ENCODE measurements at regions not wholly inside any gene's neighbourhood (a gene's known extent, or its start where the extent isn't known, plus 50 kb on each side); places are given as distances from the start of the nearest gene placed in this dataset.
"Not testable (repeated sequence)": the region's sequence is repeated elsewhere in the genome, so short reads cannot be mapped to it uniquely, and the experiment has no call there.

DNA sequence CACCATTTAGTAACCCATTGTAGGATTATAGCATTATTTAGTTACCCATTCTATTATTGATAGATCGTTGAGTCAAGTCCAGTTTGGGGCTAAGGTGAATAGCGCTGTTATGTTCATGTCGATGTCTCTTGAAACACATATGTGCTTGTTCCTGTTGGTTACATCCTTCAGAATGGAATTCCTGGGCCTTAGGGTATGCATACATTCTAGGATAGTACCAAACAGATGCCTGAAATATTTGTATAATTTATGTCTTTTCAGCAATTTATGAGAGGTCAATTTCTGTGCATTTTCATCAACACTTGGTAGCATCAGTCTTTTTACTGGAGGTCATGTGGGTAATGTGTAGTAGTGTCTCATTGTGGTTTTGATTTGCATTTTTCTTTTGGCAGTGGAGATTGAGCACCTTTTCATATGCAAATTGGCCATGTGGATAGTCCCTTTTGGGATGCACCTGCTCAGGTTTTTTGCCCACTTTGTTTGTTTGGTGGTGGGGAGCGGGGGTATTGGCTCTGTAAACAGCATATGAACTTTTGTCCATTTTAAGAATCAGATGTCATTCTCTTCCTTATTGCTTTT lies 104.2 kb downstream of the CDRT15L2 start:
- not testable (repeated sequence) for DNase-seq

DNA sequence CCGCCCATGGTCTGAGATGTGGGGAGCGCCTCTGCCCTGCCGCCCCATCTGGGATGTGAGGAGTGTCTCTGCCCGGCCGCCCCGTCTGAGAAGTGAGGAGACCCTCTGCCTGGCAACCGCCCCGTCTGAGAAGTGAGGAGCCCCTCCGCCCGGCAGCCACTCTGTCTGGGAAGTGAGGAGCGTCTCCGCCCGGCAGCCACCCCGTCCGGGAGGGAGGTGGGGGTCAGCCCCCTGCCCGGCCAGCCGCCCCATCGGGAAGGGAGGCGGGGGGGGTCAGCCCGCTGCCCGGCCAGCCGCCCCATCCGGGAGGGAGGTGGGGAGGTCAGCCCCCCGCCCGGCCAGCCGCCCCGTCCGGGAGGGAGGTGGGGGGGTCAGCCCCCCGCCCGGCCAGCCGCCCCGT lies 105.5 kb downstream of the CDRT15L2 start:
- DNase-seq = not testable (repeated sequence)

DNA sequence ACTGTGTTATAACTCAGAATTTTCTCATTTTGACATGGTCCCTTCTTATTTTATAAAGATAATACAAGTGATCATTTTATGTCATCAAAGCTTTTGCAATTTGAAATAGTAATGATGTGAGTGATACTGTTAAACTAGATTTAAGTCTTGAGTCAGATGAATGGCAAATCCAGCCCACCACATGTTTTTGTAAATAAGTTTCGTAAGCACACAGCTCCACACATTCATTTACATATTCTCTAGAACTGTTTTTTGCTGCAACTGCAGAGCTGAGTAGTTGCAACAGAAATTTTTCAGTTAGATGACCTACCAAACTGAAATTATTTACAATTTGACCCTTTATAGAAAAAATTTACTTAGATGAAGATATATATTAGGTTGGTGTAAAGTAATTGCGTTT lies 108.1 kb downstream of the CDRT15L2 start:
- not testable (repeated sequence) for DNase-seq

DNA sequence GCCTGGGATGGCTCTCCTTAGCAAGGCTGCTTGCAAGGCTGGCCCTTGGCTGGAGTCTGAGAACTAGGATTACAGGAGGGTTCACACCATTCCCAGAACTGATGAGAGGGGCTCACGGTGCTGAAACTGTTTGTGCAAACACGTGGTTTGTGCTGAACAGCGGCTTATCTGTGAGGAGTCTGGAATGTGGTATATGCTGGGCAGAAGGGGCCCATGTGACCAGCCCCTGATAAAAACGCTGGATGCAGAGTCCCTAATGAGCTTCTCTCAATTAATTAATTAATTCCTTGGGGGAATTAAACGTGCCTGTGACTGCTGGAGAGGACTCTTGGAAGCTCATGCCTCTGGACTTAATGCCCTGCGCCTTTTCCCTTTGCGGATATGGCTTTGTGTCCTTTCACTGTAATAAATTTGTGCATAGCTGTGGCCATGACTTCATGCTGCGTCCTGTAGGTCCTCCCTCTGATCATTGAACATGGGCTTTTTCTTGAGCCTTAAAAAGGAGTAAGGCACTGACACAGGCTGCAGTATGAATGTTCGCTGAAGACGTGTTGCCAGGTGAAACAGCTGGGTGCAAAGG lies 109.7 kb downstream of the CDRT15L2 start:
- not testable (repeated sequence) for DNase-seq

DNA sequence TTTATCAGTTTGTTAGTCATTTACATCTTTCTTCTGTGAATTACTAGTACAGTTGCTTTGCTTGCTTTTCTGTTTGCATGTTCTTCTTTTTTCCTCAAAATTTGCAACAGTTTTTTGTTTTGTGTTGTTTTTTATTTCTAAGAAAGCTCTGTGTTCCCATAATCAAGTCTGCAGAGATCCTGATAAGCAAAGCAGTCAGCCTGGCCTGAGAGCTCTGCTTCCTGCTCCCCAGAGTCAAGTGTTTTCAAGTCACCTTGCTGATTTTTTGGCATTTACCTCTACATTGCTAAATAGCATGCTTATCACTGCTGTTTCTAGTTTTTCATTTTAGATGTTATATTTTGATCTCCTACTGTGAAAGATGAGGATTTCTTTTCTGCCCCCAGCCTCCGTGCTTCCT lies 113.2 kb downstream of the CDRT15L2 start:
- not testable (repeated sequence) for DNase-seq

DNA sequence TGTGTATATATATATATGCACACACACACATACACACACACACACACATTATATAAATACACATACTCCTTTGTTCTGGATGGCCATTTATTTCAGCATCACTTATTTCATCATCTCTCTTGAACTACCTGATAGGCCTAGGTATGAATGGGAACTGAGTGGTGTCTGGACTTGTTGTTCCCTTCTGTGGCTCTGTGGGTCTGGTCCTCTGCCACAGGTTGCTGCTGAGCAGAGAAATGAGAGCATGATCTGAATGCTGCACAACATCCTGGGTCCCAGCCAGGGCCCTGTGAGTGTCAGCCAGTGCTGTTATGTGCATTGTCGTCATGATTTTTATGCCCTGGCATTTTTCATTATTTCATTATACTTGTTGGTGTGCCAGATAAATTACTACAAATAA lies 116.3 kb downstream of the CDRT15L2 start:
- DNase-seq = not testable (repeated sequence)

DNA sequence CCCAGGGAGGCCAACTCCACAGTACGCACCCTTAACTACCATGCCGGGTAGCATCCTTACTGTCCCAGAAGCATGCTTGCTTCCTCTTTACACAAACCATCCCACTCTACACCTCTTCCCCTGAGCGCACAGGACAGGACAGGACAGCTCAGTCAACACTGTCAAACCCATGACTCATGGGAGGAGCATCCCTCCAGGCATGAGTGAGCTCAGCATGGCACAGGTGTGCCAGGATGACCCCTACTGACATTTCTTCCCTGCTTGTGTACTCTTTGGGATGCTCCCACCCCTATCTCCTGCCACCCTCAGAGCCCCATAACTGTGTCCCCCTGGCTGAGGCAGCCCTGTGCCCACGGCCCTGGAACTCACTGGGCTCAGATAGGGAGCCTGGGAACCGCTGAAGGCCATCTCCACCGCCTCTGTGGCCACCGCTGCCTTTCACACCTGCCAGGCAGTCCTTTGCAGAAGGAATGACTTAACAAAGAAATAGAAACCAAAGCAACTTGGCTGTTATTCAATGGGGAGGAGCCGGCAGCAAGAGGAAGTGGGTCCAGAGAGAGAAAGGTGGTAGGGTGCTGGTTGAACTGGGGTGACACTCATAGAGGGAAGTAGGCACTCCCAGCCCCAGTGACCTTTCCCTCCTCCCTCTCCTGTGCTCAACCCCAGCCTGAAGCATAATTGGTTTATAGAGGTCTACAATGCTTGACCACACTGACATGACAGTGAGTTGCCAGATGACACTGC lies 119.1 kb downstream of the CDRT15L2 start:
- DNase-seq = not testable (repeated sequence)

DNA sequence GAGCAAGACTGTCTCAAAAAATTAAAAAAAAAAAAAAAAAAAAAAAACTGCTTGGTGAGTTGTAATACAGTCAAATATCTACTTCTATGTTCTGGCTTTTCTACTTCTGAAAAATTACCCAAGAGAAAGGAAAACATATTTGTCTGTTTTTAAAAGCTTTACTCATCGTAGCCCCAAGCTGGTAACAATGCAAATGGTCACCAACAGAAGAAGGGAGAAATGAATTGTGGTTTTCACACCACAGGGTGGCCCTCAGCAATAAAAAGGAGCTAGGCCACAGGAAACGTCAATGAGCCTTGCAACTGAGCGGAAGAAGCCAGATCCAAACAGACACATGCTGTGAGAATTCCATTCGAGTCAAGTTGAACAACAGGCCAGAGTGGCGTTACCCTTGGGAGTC lies 121.0 kb downstream of the CDRT15L2 start:
- DNase-seq = not testable (repeated sequence)

DNA sequence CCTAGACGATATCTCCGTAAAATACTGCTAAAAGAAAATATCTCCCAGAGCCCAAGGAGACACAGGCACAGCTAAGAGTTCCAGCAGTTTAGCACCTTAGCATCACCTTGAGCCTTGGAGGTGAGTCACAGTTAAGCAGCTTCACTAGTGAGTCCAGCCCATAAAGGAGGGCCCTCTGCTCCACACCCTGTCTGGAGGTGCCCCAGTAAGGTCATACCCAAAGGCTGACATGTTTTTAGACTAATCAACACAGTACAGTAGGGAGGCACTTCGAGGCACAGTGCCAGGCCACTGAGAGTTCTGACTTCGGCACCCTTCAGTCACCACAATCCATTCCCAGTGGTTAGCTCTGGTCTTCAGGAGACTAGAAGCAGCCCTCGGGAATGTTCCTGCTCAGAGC lies 121.8 kb downstream of the CDRT15L2 start:
- not testable (repeated sequence) for DNase-seq

DNA sequence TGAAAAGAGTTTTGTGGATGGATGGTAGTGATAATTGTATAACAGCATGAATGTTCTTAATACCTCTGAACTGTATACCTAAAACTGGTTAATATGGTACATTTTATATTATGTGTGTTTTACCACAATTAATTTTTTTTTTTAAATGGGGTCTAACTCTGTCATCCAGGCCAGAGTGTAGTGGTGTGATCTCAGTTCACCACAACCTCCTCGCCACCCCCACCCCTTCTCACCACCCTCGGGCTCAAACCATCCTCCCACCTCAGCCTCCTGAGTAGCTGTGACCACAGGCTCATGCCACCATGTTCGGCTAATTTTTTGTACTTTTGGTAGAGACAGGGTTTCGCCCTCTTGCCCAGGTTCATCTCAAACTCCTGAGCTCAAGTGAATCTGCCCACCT lies 123.2 kb downstream of the CDRT15L2 start:
- DNase-seq = no peak

DNA sequence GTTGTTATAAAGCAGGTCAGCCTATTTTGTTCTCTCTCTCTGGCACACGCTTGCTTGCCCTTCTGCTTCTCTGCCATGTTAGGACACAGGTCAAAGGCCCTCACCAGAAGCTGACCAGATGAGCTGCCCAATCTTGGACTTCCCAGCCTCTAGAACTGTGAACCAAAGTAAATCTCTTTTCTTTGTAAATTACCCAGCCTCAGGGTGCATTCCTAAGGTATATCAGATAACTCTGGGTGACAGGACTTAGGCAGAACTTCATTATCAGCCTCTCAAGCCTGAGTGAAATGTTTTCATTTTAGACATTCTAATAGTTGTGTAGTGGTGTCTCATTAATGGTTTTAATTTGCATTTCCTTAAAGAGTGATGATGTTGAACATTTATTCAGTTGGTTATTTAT lies 124.3 kb downstream of the CDRT15L2 start:
- DNase-seq = no peak

DNA sequence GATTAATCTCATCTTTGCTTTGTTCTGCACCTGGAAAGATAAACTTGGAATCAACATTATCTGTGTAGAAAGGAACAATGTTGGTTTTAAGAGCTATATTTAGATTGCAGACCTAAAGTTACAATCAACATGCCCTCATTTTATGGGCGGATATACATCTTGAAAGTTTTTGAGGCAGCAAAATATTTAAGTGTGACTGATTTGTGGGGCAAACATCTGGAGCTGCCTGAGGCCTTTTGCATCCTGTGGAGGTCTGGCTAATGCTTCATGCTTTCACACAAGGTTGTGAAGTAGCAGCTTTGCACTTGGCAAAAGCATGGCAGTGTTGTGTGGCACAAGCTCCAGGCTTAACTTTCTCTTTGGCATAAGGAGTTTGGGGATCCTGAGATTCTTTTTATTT lies 125.7 kb downstream of the CDRT15L2 start:
- not testable (repeated sequence) for DNase-seq

DNA sequence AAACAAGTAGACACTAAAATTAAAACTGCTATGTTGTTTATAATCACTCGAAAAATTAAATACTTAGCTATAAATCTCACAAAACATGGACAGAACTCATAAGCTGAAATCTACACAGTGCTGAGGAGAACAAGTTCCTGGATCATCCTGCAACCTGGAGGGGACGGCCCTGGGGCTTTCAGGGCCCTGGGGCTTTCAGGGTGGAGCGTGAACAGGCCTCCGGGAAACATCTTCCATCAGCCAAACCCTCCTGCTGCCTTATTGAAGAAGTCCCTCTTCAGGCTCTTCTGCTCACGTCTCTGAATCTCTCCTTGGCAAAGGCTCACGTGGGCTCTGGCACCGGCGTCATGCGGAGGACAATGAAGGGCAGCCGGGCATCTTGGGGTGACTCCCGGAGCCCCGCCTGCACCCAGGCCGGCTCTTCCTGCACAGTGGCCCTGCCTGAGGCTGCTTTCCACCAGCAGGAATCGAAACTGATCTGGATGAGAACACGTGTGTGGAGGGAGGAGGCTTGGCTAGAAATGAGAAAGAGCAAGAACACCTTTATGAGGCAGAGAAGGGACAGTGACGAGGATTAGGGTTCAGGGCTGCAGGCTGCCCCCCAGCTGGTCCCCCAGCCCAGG lies 127.3 kb downstream of the CDRT15L2 start:
- no peak for DNase-seq

DNA sequence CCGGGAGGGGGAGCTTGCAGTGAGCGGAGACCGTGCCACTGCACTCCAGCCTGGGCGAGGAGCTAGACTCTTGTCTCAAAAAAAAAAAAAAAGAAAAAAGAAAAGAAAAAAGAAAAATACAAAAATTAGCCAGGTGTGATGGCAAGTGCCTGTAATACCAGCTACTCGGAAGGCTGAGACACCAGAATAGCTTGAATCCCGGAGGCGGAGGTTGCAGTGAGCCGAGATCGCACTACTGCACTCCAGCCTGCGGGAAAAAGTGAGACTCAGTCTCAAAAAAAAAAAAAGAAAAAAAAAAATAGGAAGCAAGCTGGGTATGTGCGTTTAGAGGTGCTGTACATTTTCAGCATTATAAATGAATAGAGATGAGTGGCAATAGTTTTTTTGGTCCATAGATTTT lies 129.3 kb downstream of the CDRT15L2 start:
- DNase-seq = not testable (repeated sequence)

DNA sequence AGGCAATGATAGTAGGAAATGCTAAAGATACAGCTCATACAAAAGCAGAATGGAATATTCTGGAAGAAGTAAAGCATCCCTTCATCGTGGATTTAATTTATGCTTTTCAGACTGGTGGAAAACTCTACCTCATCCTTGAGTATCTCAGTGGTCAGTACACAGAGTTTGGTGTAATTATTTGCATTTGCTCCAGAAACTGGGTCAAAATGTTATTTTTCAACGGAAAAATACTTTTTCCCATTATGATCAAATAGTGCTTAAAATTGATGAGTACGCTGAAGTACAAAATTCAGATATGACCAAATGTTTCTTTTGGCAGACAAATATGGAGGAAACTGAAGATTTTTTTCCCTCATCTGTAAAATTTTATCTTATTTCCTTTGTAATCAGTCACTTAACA lies 137.0 kb downstream of the CDRT15L2 start:
- not testable (repeated sequence) for DNase-seq

DNA sequence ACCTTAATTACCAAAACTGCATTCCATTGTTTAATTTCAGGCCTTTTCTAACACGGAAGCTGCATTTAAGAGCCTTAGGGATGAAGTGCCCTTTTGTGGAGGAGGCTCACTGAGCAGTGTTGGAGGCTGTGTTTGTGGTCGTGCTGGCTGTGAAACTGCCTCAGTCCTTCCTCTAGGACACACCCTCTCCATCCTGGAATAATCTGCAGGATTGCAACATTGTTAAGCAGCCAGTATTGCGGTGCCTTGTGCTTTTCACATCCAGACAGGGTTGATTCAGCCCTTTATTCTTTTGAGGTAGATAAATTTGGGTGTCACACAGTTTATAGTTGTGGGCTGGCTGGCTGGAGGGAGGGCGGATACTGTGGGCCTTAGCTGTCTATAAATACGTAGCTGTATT lies 141.6 kb downstream of the CDRT15L2 start:
- no peak for DNase-seq

DNA sequence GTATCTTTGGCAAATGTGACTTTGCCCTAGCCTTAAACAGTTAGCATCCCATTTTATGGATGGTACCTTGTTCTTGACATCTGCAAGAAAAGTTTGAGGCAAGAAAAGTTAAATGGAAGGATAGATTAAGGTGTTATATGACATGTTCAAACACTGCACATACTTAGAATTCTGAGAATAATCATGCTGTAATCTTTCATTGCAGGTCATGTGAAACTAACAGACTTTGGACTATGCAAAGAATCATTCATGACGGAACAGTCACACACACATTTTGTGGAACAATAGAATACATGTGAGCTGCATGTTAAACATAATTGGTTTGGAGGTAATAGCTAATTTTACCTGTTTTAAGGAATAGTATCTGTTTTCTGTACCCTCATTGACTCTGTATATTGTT lies 144.9 kb downstream of the CDRT15L2 start:
- not testable (repeated sequence) for DNase-seq

DNA sequence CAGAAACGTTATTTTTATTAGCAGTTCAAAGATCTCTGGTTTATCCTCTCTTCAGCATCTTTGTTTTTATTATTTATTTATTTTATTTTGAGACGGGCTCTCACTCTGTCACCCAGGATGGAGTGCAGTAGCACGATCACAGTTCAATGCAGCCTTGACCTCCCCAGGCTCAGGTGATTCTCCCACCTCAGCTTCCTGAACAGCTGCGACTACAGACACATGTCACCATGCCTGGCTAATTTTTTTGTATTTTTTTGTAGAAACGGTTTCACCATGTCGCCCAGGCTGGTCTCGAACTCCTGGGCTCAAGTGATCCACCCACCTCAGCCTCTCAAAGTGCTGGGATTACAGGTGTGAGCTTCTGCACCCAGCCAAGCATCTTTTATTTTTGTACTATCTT lies 147.7 kb downstream of the CDRT15L2 start:
- DNase-seq = not testable (repeated sequence)

DNA sequence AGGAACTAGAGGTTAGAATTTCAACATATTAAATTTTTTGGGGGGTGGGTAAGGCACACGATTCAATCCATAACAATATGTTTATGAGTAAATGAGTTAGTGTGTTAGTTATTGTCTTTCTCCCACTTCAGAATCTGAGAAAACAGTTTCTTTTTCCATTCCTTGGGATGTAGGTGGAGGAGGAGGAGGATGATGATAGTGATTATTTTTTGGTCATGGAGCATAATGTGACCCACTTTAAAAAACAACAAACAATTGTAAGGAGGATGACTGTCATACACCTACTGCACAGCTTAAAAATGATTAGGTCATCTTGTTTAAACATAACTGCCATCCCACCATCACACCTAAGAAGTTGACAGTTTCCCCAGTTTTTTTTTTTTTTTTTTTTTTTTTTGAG lies 148.7 kb downstream of the CDRT15L2 start:
- DNase-seq = no peak

DNA sequence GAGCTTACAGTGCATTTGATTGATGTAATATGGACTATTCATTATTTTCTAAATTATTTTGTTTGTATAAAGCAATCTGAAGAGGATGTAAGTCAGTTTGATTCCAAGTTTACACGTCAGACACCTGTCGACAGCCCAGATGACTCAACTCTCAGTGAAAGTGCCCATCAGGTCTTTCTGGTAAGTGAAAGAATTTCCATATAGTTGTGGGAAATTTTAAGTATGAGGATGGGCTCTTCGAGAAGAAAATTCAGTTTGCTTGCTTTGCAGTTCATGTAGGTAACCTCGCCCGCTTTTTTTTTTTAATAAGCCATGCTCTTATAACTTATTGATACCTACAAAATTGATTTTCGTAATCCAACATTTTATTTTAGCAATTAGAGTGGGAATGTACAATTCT lies 151.6 kb downstream of the CDRT15L2 start:
- DNase-seq = not testable (repeated sequence)

DNA sequence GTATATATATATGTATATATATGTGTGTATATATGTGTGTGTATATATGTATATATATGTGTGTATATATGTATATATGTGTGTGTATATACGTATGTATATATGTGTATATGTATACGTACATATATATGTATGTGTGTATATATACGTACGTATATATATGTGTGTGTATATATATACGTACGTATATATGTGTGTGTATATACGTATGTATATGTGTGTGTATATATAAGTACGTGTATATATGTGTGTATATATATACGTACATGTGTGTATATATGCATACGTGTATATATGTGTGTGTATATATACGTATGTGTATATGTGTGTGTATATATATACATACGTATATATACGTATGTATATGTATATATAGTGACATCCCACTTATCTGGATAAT lies 154.4 kb downstream of the CDRT15L2 start:
- no peak for DNase-seq

DNA sequence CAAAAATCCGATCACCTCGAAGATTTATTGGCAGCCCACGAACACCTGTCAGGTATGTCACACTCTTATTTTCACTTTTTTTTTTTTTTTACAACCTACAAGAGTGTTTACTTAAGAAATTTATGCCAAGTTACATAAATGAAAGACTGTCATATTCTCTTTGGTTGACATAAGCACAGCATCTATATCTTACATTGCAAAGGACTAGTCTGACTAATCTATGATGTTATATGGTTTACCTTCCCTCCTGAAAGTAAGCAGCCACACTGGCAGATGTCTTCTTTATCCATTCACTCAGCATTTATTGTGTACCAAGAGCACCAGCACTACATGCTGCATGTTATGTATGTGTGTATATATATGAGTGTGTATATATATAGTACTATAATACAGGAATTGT lies 156.3 kb downstream of the CDRT15L2 start:
- no peak for DNase-seq

DNA sequence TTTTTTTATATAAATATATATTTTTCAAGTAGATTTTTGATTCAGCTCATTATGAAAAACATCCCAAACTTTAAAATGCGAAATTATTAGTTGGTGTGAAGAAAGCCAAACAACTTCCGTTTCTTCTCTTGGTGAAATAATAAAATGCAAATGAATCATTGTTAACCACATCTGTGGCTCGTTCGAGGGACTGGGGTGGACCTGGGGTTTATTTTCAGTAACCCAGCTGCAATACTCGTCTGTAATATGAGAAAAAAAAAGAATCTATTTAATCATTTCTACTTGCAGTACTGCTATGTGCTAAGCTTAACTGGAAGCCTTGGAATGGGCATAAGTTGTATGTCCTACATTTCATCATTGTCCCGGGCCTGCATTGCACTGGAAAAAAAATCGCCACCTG lies 158.1 kb downstream of the CDRT15L2 start:
- not testable (repeated sequence) for DNase-seq

DNA sequence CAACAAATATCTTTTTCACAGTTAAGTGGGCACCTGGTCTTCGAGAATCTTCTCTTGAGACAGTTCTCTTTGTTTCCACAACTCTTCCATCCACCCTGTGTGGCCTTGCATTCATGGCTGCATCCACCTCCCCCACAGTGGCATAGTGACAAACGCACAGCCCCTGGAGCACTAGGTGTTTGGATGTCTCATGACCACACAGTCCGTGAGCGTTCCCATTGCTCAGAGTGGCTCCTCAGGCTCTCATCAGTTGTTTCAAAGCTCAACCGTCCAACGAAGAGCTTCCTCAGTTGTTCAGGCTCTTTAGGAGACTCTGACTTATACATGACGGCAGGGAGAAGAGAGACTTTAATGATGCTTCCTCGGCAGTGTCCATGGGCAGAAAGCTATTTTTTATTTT lies 191.6 kb downstream of the CDRT15L2 start:
- no peak for DNase-seq

Data from activated naive CD4-positive, alpha-beta T cell treated with anti-CD3 and anti-CD28 coated beads, Interleukin-2, amount 50 U/mL, for 16 hours (primary cell).